OCI-M1 (cell line): ENCODE measurements at regions not wholly inside any gene's neighbourhood (a gene's known extent, or its start where the extent isn't known, plus 50 kb on each side); places are given as distances from the start of the nearest gene placed in this dataset.

ENCODE experiments used
- DNase-seq: peaks from one replicate; lab custom pipeline; 2025; lab: John Stamatoyannopoulos, UW

- no peak for DNase-seq
Measured at GRCh38 chr12:74483057-74483456, 54.6 kb upstream of the ATXN7L3B start.
